ENCODE measurements at regions not wholly inside any gene's neighbourhood (a gene's known extent, or its start where the extent isn't known, plus 50 kb on each side); places are given as distances from the start of the nearest gene placed in this dataset.
"Not testable (repeated sequence)": the region's sequence is repeated elsewhere in the genome, so short reads cannot be mapped to it uniquely, and the experiment has no call there.

- no peak for DNase-seq
These were observed 825.7 kb upstream of the GBE1 start for GRCh38 chr3:82587174-82587573.

GRCh38 chr3:82586414-82586813 is 825.0 kb upstream of the GBE1 start:
- DNase-seq, result no peak

- not testable (repeated sequence) for DNase-seq
These were observed 824.6 kb upstream of the GBE1 start for GRCh38 chr3:82586002-82586401.

GRCh38 chr3:82585591-82585990 is 824.1 kb upstream of the GBE1 start:
- not testable (repeated sequence) for DNase-seq

GRCh38 chr3:82584861-82585260 is 823.4 kb upstream of the GBE1 start:
- DNase-seq, result not testable (repeated sequence)

GRCh38 chr3:82584415-82584814 is 823.0 kb upstream of the GBE1 start:
- DNase-seq, result not testable (repeated sequence)

- DNase-seq, result no peak
These were observed 819.9 kb upstream of the GBE1 start for GRCh38 chr3:82581350-82581749.

GRCh38 chr3:82572721-82573120 is 811.3 kb upstream of the GBE1 start:
- no peak for DNase-seq

GRCh38 chr3:82568776-82569338 is 807.4 kb upstream of the GBE1 start:
- DNase-seq, result no peak

- no peak for DNase-seq
These were observed 805.7 kb upstream of the GBE1 start for GRCh38 chr3:82567029-82567600.

- no peak for DNase-seq
These were observed 801.5 kb upstream of the GBE1 start for GRCh38 chr3:82562896-82563295.

GRCh38 chr3:82561784-82562183 is 800.3 kb upstream of the GBE1 start:
- no peak for DNase-seq

- no peak for DNase-seq
These were observed 796.6 kb upstream of the GBE1 start for GRCh38 chr3:82558081-82558480.

- no peak for DNase-seq
These were observed 794.7 kb upstream of the GBE1 start for GRCh38 chr3:82556113-82556512.

GRCh38 chr3:82542556-82542955 is 781.1 kb upstream of the GBE1 start:
- not testable (repeated sequence) for DNase-seq

- DNase-seq, result no peak
These were observed 760.2 kb upstream of the GBE1 start for GRCh38 chr3:82521657-82522056.

GRCh38 chr3:82520846-82521245 is 759.4 kb upstream of the GBE1 start:
- no peak for DNase-seq

GRCh38 chr3:82509951-82510603 is 748.6 kb upstream of the GBE1 start:
- no peak for DNase-seq

GRCh38 chr3:82509106-82509842 is 747.8 kb upstream of the GBE1 start:
- DNase-seq, result no peak

- DNase-seq, result no peak
These were observed 744.8 kb upstream of the GBE1 start for GRCh38 chr3:82506204-82506603.

GRCh38 chr3:82505079-82505756 is 743.8 kb upstream of the GBE1 start:
- no peak for DNase-seq

GRCh38 chr3:82498186-82498585 is 736.7 kb upstream of the GBE1 start:
- DNase-seq, result no peak

- no peak for DNase-seq
These were observed 735.6 kb upstream of the GBE1 start for GRCh38 chr3:82496890-82497560.

All from GDM1 (cell line).